ENCODE measurements at regions not wholly inside any gene's neighbourhood (a gene's known extent, or its start where the extent isn't known, plus 50 kb on each side); places are given as distances from the start of the nearest gene placed in this dataset.

DNA sequence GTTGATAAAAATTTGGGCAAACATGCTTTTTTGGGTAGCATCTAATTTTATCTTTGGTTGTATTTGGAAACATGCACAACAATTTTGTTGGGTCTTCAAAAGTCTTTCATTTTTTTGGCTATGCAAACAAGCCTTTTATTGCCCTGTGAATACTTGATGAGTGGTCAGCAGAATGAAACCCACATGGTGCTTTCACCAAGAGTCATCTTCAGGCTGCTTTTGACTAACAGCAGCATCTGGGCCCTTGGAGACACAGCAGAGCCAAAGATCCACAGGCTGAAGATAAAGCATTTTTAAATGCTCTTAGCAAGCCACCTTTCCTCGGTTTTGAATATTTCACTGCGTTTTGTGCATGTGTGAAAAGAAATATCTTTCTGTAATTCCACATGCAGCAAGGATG is 154.9 kb downstream of the FGF9 start:
- TF ChIP-seq POLR2A (IDR thresholded peaks at IDR 0.05), result no peak
- TF ChIP-seq, protein P1, sequence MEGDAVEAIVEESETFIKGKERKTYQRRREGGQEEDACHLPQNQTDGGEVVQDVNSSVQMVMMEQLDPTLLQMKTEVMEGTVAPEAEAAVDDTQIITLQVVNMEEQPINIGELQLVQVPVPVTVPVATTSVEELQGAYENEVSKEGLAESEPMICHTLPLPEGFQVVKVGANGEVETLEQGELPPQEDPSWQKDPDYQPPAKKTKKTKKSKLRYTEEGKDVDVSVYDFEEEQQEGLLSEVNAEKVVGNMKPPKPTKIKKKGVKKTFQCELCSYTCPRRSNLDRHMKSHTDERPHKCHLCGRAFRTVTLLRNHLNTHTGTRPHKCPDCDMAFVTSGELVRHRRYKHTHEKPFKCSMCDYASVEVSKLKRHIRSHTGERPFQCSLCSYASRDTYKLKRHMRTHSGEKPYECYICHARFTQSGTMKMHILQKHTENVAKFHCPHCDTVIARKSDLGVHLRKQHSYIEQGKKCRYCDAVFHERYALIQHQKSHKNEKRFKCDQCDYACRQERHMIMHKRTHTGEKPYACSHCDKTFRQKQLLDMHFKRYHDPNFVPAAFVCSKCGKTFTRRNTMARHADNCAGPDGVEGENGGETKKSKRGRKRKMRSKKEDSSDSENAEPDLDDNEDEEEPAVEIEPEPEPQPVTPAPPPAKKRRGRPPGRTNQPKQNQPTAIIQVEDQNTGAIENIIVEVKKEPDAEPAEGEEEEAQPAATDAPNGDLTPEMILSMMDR (IDR thresholded peaks at IDR 0.05), result no peak
- no peak for TF ChIP-seq POLR2AphosphoS5 (IDR thresholded peaks at IDR 0.05)
